HepG2 (cell line): ENCODE measurements at regions not wholly inside any gene's neighbourhood (a gene's known extent, or its start where the extent isn't known, plus 50 kb on each side); places are given as distances from the start of the nearest gene placed in this dataset.

Source experiments
- ATAC-seq: fragments of 200-7000 bp; cut with Tn5 transposase; 3 replicates; pipeline ENCODE4 v1.9.1; 2020; ENCODE audit warnings: mild to moderate bottlenecking, moderate library complexity
- BruUV-seq: library from RNA; stranded (reverse); fragments of 400-500 nt; replicated peaks from 2 replicates; lab custom pipeline; 2021; lab: Mats Ljungman, UMichigan
- CTCF ChIA-PET: fragments of 300-600 bp; formaldehyde crosslinking; extraction: SDS; loops from one replicate; lab custom pipeline; 2021; ENCODE audit warnings: low total read pairs, inconsistent platforms, low intra/inter-chr PET ratio; lab: Yijun Ruan, JAX
- POLR2A ChIA-PET: fragments of 350-600 bp; sonication (Branson Sonifier 250); formaldehyde crosslinking; loops from one replicate; lab custom pipeline; 2020; ENCODE audit warnings: antibody characterized with exemption, inconsistent platforms; lab: Yijun Ruan, JAX
- DNase-seq: peaks from one replicate; pipeline ENCODE4 v3.0.0-alpha.2; 2015; ENCODE audit warnings: low spot score
- FAIRE-seq: peaks from 3 replicates; lab custom pipeline; 2011; peaks lifted over from hg19 to GRCh38; lab: Jason Lieb, UNC
- H2AFZ ChIP-seq: one replicate; pipeline ENCODE4 v1.6.1; 2011; ENCODE audit warnings: low read length, inconsistent platforms
- H3K27ac ChIP-seq: fragments of 300-600 bp; 3 replicates; pipeline ENCODE4 v1.8.0; 2011; ENCODE audit warnings: mixed run types, mild to moderate bottlenecking, mixed read lengths, low read length, inconsistent platforms; ENCODE audit not compliant: insufficient read depth; ENCODE audit errors: extremely low read length
- H3K27me3 ChIP-seq, 2 experiments: fragments of 200-600 bp in 1 of 2; 2 replicates in 1 of 2; 3 replicates in 1 of 2; pipeline versions ENCODE4 v1.6.0 to v1.8.0; 2011; ENCODE audit warnings: low read length in 2 of 2, mild to moderate bottlenecking in 2 of 2, moderate library complexity in 2 of 2, inconsistent platforms in 1 of 2; ENCODE audit not compliant: insufficient read depth in 2 of 2, control insufficient read depth in 1 of 2
- H3K36me3 ChIP-seq, 2 experiments: fragments of 200-600 bp in 1 of 2; replicated peaks in 1 of 2; 2 replicates in 1 of 2; 3 replicates in 1 of 2; pipeline versions ENCODE4 v1.5.1 to v1.8.0; 2011; ENCODE audit warnings: low read length in 2 of 2, inconsistent platforms in 1 of 2; ENCODE audit not compliant: insufficient read depth in 2 of 2, control insufficient read depth in 1 of 2
- H3K4me1 ChIP-seq: 2 replicates; pipeline ENCODE4 v1.5.1; 2012; ENCODE audit warnings: low read length, inconsistent platforms; ENCODE audit not compliant: insufficient read depth
- H3K4me2 ChIP-seq: 2 replicates; pipeline ENCODE4 v1.6.0; 2011; ENCODE audit warnings: low read depth, low read length, inconsistent platforms
- H3K4me3 ChIP-seq, 3 experiments: fragments of 200-600 bp in 1 of 3; sonication (generic), shearing (Covaris generic) in 1 of 3; replicated peaks in 1 of 3; 2 replicates each; pipeline ENCODE4 v1.5.1; 2011 to 2016; ENCODE audit warnings: low read length in 3 of 3, inconsistent platforms in 2 of 3, low read depth in 2 of 3, mild to moderate bottlenecking in 2 of 3, control low read depth in 1 of 3, mixed read lengths in 1 of 3; ENCODE audit not compliant: insufficient read depth in 1 of 3
- H3K79me2 ChIP-seq: one replicate; pipeline ENCODE4 v1.6.1; 2011; ENCODE audit warnings: low read length, inconsistent platforms; ENCODE audit not compliant: insufficient read depth
- H3K9ac ChIP-seq: 2 replicates; pipeline ENCODE4 v1.6.0; 2011; ENCODE audit warnings: mild to moderate bottlenecking, low read depth, low read length, inconsistent platforms; ENCODE audit not compliant: insufficient read depth
- H3K9me3 ChIP-seq: 2 replicates; pipeline ENCODE4 v1.5.1; 2012; ENCODE audit warnings: mild to moderate bottlenecking, low read length
- H4K20me1 ChIP-seq: 2 replicates; pipeline ENCODE4 v1.6.0; 2011; ENCODE audit warnings: inconsistent platforms, mild to moderate bottlenecking, low read length, moderate library complexity; ENCODE audit not compliant: insufficient read depth
- ATF4 ChIP-seq, 2 experiments: fragments of 450-650 bp in 1 of 2; sonication (generic) in 1 of 2; formaldehyde crosslinking; IDR thresholded peaks; 2 replicates each; pipeline versions ENCODE4 v1.5.0 to v1.8.0; 2020 to 2022; ENCODE audit warnings: mild to moderate bottlenecking in 1 of 2, missing genetic modification reagents in 1 of 2
- CEBPG ChIP-seq: IDR thresholded peaks from 2 replicates; pipeline ENCODE4 v1.6.1; 2016
- IKZF5 ChIP-seq: IDR thresholded peaks from 2 replicates; pipeline ENCODE4 v1.6.1; 2018; ENCODE audit warnings: missing genetic modification reagents, mild to moderate bottlenecking, missing compliant biosample characterization
- RARG ChIP-seq: sonication (generic); formaldehyde crosslinking; IDR thresholded peaks from 2 replicates; pipeline ENCODE4 v1.4.0; 2020; ENCODE audit warnings: low read depth, mild to moderate bottlenecking, missing genetic modification reagents
- ZHX2 ChIP-seq, 2 experiments: sonication (generic) in 1 of 2; formaldehyde crosslinking in 1 of 2; IDR thresholded peaks; 2 replicates each; pipeline versions ENCODE4 v1.6.1 to v1.9.0; 2014 to 2022; ENCODE audit warnings: antibody characterized with exemption in 1 of 2, borderline replicate concordance in 1 of 2, inconsistent platforms in 1 of 2, low read depth in 1 of 2, missing genetic modification reagents in 1 of 2
- WGBS: methylation state at CpG from one replicate; pipeline ENCODE4 v1.1.6; 2017; ENCODE audit warnings: low lambda C conversion rate; 5-methylcytosine and 5-hydroxymethylcytosine counted together
- in situ Hi-C: cut with HindIII; loops from 2 replicates; pipeline ENCODE4 v1.10.0; 2017; ENCODE audit warnings: low pct_unique_long_range_greater_than_20kb; ENCODE audit not compliant: extremely low pct_ligation_motif_present
- intact Hi-C: fragments of 100-400 bp; cut with micrococcal nuclease; formaldehyde crosslinking; loops from one replicate; pipeline ENCODE4 v1.10.0; 2022; ENCODE audit not compliant: unreplicated experiment

- DNase-seq (no peak), ATAC-seq (no peak), FAIRE-seq (no peak)
- Histone ChIP-seq H3K27me3 (no peaks in the 10 kb centered on the region), H3K27ac (no peak overlapping the region), H3K9me3 (no peaks in the 10 kb centered on the region), H2AFZ (no peak overlapping the region), H3K36me3 (no peaks in the 10 kb centered on the region), H3K4me2 (no peak overlapping the region), H3K4me1 (no peaks in the 10 kb centered on the region), H3K4me3 (no peak overlapping the region), H3K79me2 (no peaks in the 10 kb centered on the region), H4K20me1 (no peaks in the 10 kb centered on the region), H3K9ac (no peak overlapping the region)
- in situ Hi-C loops, result no loop called here
- 80% methylated on average over 2 of the region's 2 CpGs for WGBS
- ChIA-PET POLR2A (no interaction called here), CTCF (no interaction called here)
- intact Hi-C loops, result no loop called here
- BruUV-seq, result no TSS peak
- TF ChIP-seq RARG (CRISPR knock-in tag) (no peak), IKZF5 (CRISPR knock-in tag) (no peak), ATF4 (CRISPR knock-in tag; IDR thresholded peaks at IDR 0.05) (peak in 1 of 2 experiments; percentile 79; a peak in 2 of 4 replicates), ZHX2 (IDR thresholded peaks at IDR 0.05; ENCODE audit: low read depth) (no peak), ZHX2 (CRISPR knock-in tag; IDR thresholded peaks at IDR 0.05; ENCODE audit: borderline replicate concordance) (no peak), CEBPG (CRISPR knock-in tag) (0 out of 2 replicates have a peak, but pooled peaks have one; percentile 24)
These were observed 119.1 kb upstream of the FGGY start for GRCh38 chr1:59177756-59178155.
